Lung (tissue), 11 donors: ENCODE measurements at regions not wholly inside any gene's neighbourhood (a gene's known extent, or its start where the extent isn't known, plus 50 kb on each side); places are given as distances from the start of the nearest gene placed in this dataset.

Experiments
- ATAC-seq: fragments of 200-7000 bp; cut with Tn5 transposase; one replicate; pipeline ENCODE4 v1.9.1; 2020; ENCODE audit warnings: moderate number of reproducible peaks; ENCODE audit not compliant: insufficient read depth, low FRiP score
- DNase-seq, 3 donors: peaks; one replicate each; pipeline ENCODE4 v3.0.0-alpha.2; 2013 to 2017
- H3K27ac ChIP-seq, 2 donors: one replicate each; pipeline ENCODE4 v1.5.1; 2013; ENCODE audit warnings: mild to moderate bottlenecking in 2 of 2, moderate library complexity in 2 of 2, control low read depth in 1 of 2, inconsistent platforms in 1 of 2, low read depth in 1 of 2, low read length in 1 of 2
- H3K27me3 ChIP-seq, 3 donors: one replicate each; pipeline ENCODE4 v1.5.1; 2013; ENCODE audit warnings: low read length in 2 of 3; ENCODE audit not compliant: control insufficient read depth in 3 of 3, insufficient read depth in 3 of 3
- H3K36me3 ChIP-seq, 4 donors: one replicate each; pipeline ENCODE4 v1.5.1; 2013; ENCODE audit warnings: low read length in 4 of 4, mild to moderate bottlenecking in 1 of 4, moderate library complexity in 1 of 4; ENCODE audit not compliant: control insufficient read depth in 4 of 4, insufficient read depth in 4 of 4
- H3K4me1 ChIP-seq, 5 donors: one replicate each; pipeline ENCODE4 v1.5.1; 2013; ENCODE audit warnings: low read length in 5 of 5, mild to moderate bottlenecking in 2 of 5, moderate library complexity in 1 of 5; ENCODE audit not compliant: control insufficient read depth in 5 of 5, insufficient read depth in 5 of 5
- H3K4me3 ChIP-seq: one replicate; pipeline ENCODE4 v1.5.1; 2013; ENCODE audit warnings: mild to moderate bottlenecking, control low read depth, moderate library complexity
- H3K9ac ChIP-seq, 2 donors: one replicate each; pipeline ENCODE4 v1.5.1; 2013; ENCODE audit warnings: low read length in 2 of 2, control low read depth in 1 of 2; ENCODE audit not compliant: insufficient read depth in 1 of 2
- H3K9me3 ChIP-seq, 4 donors: one replicate each; pipeline ENCODE4 v1.5.1; 2013; ENCODE audit warnings: low read length in 3 of 4, mild to moderate bottlenecking in 1 of 4, moderate library complexity in 1 of 4; ENCODE audit not compliant: control insufficient read depth in 4 of 4, insufficient read depth in 3 of 4
- WGBS, 2 donors: extraction: QIAGEN DNeasy Blood & Tissue Kit; methylation state at CpG; one replicate each; pipeline ENCODE4 v1.1.7; 2013; 5-methylcytosine and 5-hydroxymethylcytosine counted together
- TF ChIP-seq, protein P1 (sequence below): IDR thresholded peaks from 2 replicates; pipeline ENCODE4 v1.5.1; 2012; ENCODE audit warnings: mild to moderate bottlenecking; ENCODE audit errors: control extremely low read depth, extremely low read depth
- donor health status: control.
- donor health status: control.
- donor health status: Bipolar disorder and iron deficiency.
- donor health status: healthy.
- donor health status: DM: yes; HTN: yes; CAD: no.

- TF ChIP-seq, protein P1, sequence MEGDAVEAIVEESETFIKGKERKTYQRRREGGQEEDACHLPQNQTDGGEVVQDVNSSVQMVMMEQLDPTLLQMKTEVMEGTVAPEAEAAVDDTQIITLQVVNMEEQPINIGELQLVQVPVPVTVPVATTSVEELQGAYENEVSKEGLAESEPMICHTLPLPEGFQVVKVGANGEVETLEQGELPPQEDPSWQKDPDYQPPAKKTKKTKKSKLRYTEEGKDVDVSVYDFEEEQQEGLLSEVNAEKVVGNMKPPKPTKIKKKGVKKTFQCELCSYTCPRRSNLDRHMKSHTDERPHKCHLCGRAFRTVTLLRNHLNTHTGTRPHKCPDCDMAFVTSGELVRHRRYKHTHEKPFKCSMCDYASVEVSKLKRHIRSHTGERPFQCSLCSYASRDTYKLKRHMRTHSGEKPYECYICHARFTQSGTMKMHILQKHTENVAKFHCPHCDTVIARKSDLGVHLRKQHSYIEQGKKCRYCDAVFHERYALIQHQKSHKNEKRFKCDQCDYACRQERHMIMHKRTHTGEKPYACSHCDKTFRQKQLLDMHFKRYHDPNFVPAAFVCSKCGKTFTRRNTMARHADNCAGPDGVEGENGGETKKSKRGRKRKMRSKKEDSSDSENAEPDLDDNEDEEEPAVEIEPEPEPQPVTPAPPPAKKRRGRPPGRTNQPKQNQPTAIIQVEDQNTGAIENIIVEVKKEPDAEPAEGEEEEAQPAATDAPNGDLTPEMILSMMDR: no peak
- Histone ChIP-seq H3K27ac (no peak overlapping the region), H3K36me3 (no peaks in the 10 kb centered on the region), H3K27me3 (no peaks in the 10 kb centered on the region), H3K9me3 (no peaks in the 10 kb centered on the region), H3K4me3 (no peak overlapping the region), H3K4me1 (peaks cover 0 to 8% (median 0%) of the 10 kb centered on the region in 5 donors), H3K9ac (no peak overlapping the region)
- DNase-seq (no peak), ATAC-seq (no peak)
- 75 to 78% methylated on average over 2 of the region's 2 CpGs for WGBS, 2 donors
These were observed 228.1 kb upstream of the FERD3L start for GRCh38 chr7:19373334-19373733.

DNA sequence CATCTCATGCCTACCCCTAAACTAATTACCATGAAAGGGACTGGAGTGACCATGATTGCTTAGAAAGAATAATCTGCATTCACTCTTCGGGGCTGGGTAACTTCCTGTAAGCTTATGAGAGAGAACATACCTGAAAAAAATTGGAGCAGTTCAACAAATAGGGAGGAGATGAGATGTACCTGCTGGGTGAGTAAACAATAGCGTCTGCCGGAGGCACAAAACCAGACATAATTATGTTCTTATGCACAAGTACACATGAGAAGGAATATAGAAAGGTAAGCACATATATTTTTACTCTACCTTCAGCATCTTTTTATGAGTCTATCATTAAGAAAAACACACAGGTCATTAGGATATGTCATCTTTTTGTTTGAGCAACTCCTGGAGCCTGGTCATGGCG is 224.6 kb upstream of the FERD3L start:
- TF ChIP-seq, protein P1: no peak
- no peak for ATAC-seq
- no peak for DNase-seq
- no peaks in the 10 kb centered on the region for H3K36me3 ChIP-seq
- no peaks in the 10 kb centered on the region for H3K9me3 ChIP-seq
- no peak overlapping the region for H3K4me3 ChIP-seq
- peaks cover 0 to 2% (median 0%) of the 10 kb centered on the region in 3 donors for H3K27me3 ChIP-seq
- no peak overlapping the region for H3K9ac ChIP-seq
- 80 to 81% methylated on average over 4 of the region's 4 CpGs for WGBS, 2 donors
- H3K27ac ChIP-seq: no peak overlapping the region
- H3K4me1 ChIP-seq: no peaks in the 10 kb centered on the region

DNA sequence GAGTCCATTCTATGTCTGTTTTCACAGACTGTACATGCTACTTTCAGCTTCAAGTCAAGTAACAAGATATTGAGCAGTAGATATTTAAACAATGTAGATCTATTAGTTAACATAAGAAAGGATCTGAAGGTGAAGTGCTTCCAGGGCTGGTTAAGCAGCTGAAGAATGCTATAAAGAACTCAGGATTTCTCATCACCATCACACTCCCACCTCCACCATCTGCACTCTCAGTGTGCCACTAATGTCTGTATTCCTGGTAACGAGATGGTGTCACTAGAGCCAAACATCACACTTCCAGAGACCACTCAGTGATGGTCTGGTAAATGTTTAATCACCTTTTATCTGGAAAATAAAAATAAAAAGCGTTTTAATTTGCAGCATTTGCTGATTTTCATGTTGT is 224.0 kb upstream of the FERD3L start:
- H3K9ac ChIP-seq: no peak overlapping the region
- 71 to 75% methylated on average over 2 of the region's 2 CpGs for WGBS, 2 donors
- no peak overlapping the region for H3K27ac ChIP-seq
- H3K27me3 ChIP-seq: peaks cover 0 to 2% (median 0%) of the 10 kb centered on the region in 3 donors
- ATAC-seq (no peak), DNase-seq (no peak)
- no peak overlapping the region for H3K4me3 ChIP-seq
- no peaks in the 10 kb centered on the region for H3K36me3 ChIP-seq
- no peaks in the 10 kb centered on the region for H3K4me1 ChIP-seq
- TF ChIP-seq, protein P1: no peak
- no peaks in the 10 kb centered on the region for H3K9me3 ChIP-seq

DNA sequence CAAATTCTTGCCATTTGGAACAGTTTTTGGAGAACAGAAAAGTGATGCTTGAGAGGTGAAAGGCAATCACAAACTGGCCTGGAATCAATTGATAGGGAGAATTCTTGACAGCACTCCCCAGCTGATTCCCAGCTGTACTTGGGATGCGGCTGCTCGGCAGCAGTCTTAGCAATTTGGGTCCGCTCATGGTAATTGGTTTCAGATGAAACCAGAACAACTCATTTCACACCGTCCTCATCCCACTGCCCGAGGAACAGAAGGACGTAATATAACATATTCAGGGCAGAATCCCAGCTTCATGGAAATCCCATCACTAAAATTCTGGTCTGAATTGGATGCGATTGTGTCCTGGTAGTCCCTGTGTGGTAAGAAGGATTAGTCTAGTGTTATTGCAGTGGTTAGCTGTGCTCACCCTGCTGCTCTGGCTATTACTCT is 223.3 kb upstream of the FERD3L start:
- ATAC-seq (no peak), DNase-seq (no peak)
- Histone ChIP-seq H3K9me3 (no peaks in the 10 kb centered on the region), H3K36me3 (no peaks in the 10 kb centered on the region), H3K27ac (no peak overlapping the region), H3K4me3 (no peak overlapping the region), H3K4me1 (no peaks in the 10 kb centered on the region), H3K27me3 (peaks cover 0 to 2% (median 0%) of the 10 kb centered on the region in 3 donors), H3K9ac (no peak overlapping the region)
- WGBS, 2 donors: 88 to 91% methylated on average over 7 of the region's 7 CpGs
- TF ChIP-seq, protein P1: no peak
